ENCODE measurements at regions not wholly inside any gene's neighbourhood (a gene's known extent, or its start where the extent isn't known, plus 50 kb on each side); places are given as distances from the start of the nearest gene placed in this dataset.
"Not testable (repeated sequence)": the region's sequence is repeated elsewhere in the genome, so short reads cannot be mapped to it uniquely, and the experiment has no call there.

DNA sequence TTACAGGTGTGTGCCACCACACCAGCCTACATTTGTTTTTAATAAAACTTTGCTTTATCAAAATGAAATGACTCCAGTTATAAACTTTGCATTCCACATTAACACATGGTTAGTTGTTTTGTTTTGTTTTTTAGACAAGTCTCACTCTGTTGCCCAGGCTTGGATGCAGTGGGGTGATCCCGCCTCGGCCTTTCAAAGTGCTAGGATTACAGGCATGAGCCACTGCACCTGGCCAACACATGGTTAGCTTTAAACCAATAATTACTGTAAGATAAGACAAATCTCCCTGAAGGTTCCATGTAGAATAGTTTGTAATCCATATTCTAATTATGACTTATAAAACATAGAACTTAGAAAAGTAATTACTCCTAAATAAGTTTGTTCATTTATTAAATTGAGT is 89.8 kb upstream of the MED13 start:
- DNase-seq (ENCODE audit: low read depth) = no peak

GRCh38 chr17:62150471-62150870 is 85.4 kb upstream of the MED13 start:
- DNase-seq (ENCODE audit: low read depth) = no peak

GRCh38 chr17:62149961-62150360 is 84.9 kb upstream of the MED13 start:
- DNase-seq (ENCODE audit: low read depth) = no peak

GRCh38 chr17:62147284-62147683 is 82.2 kb upstream of the MED13 start:
- no peak for DNase-seq (ENCODE audit: low read depth)

DNA sequence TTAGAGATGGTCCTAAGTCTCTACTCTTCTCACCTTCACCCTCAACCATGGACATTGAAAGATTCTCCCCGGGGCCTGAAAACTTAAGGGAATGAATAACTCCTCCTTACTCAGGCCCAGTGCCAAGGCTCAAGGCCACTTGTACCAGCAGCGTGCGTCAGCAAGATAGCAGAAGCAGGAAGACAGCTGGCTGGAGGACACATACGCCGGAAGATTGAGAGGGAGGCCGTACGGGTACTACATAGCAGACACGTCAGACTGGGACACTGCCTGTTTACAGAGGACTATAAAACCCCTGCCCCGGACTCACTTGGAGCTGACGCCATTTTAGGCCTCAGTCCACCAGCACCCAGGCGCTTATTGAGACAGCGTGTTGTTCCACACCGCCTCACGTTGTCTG is 75.8 kb upstream of the MED13 start:
- DNase-seq (ENCODE audit: low read depth) = no peak

- no peak for DNase-seq (ENCODE audit: low read depth)
These were observed 75.3 kb upstream of the MED13 start for GRCh38 chr17:62140376-62140775.

GRCh38 chr17:62139690-62140354 is 74.7 kb upstream of the MED13 start:
- not testable (repeated sequence) for DNase-seq (ENCODE audit: low read depth)

GRCh38 chr17:62139141-62139540 is 74.1 kb upstream of the MED13 start:
- no peak for DNase-seq (ENCODE audit: low read depth)

- peak; percentile 22 for DNase-seq (ENCODE audit: low read depth)
These were observed 73.6 kb upstream of the MED13 start for GRCh38 chr17:62138676-62139121.

DNA sequence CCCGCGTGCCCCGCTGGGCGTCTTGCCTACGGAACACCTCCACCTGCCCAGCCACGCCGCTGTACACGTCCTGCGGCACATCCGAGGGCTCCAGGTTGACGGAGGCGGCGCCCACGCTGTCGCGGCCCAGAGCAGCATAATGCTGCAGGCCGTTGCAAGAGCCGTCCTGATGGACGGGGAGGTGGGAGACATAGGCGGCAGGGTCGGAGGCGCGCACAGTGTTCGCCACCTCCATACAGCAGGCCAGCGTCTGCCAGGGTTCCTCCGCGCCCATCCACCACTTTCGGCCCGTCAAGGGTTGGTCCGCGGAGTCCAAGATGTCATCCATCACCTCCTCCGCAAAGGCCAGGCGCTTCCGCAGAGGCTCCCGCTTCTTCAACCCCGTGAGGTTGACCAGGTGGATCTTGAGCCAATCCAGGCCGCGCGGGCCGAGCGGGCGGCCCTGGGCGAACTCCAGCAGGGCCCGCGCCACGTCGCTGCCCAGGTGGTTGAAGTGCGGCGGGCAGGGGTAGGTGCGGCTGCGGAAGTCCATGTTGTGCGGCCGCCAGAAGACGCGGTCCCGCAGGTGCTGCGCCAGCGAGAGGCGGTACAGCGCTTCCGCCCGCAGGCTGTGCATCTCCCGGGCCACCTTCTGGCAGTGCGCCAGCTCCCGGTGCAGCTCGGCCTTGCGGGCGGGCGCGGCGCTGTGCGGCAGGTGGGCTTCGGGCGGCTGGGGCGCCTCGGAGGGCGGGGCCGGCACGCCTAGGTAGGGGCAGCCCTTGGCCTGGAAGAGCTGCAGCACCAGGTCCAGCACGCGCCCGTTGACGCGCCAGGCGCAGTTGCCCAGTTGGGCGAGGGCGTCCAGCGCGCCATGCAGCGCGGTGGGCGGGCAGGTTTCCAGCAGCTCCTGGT is 72.9 kb upstream of the MED13 start:
- DNase-seq (ENCODE audit: low read depth) = peak; percentile 14

- DNase-seq (ENCODE audit: low read depth) = not testable (repeated sequence)
These were observed 72.1 kb upstream of the MED13 start for GRCh38 chr17:62137013-62137733.

DNA sequence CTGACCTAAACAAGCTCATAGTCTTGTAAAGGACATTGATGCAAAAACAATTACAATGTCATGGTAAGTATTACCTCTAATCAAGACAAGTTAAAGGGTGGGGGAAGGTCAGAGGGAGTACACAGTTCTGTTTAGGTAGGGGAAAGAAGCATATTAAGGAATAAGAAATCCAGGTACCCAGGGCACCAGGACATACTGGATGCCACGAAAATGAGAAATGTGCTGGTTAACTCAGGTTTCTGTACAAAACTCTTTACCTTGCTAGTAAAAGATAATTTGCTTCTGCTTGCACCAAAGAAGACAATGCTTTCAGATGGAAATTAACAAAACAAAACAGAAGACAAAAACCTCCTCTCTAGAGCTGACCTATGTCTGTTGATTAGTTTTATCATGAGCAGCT is 70.7 kb upstream of the MED13 start:
- no peak for DNase-seq (ENCODE audit: low read depth)

- not testable (repeated sequence) for DNase-seq (ENCODE audit: low read depth)
These were observed 70.0 kb upstream of the MED13 start for GRCh38 chr17:62135096-62135495.

- no peak for DNase-seq (ENCODE audit: low read depth)
These were observed 69.3 kb upstream of the MED13 start for GRCh38 chr17:62134397-62134796.

DNA sequence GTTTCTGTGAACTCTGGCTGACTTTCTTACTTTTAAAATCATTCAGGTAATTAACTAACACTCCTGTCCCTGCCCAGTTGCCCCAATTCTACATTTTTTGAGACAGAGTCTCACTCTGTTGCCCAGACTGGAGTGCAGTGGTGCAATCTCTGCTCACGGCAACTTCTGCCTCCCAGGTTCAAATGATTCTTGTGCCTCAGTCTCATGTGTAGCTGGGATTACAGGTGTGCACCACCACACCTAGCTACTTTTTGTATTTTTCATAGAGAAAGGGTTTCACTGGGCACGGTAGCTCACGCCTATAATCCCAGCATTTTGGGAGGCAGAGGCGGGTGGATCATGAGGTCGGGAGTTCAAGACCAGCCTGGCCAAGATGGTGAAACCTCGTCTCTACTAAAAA is 66.2 kb upstream of the MED13 start:
- DNase-seq (ENCODE audit: low read depth) = not testable (repeated sequence)

DNA sequence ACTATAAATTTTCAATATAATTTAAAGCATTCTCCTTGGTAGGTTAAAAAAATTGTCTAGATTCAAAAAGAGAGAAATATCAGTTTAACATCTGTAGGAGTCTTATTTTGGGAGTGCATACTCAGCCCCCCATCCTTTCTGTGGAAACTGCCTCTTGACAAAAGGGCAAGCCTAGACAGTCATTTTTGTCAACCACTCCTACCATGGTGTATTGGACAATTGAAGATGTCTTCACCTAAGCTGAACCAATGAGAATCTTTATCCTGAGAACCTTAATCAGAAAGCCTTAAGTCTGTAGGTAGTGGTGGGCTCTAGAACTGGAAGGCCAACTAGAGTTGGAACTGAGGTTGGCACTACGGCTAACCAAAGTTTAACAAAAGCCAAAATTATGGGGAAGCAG is 65.7 kb upstream of the MED13 start:
- DNase-seq (ENCODE audit: low read depth) = no peak

- DNase-seq (ENCODE audit: low read depth) = no peak
These were observed 61.2 kb upstream of the MED13 start for GRCh38 chr17:62126292-62126691.

- no peak for DNase-seq (ENCODE audit: low read depth)
These were observed 60.2 kb upstream of the MED13 start for GRCh38 chr17:62125307-62125706.

GRCh38 chr17:62121025-62121730 is 56.1 kb upstream of the MED13 start:
- DNase-seq (ENCODE audit: low read depth) = no peak

GRCh38 chr17:62119373-62119772 is 54.3 kb upstream of the MED13 start:
- DNase-seq (ENCODE audit: low read depth) = no peak

All from activated T-cell treated with anti-CD3 and anti-CD28 coated beads for 48 hours (primary cell).